ENCODE measurements at regions not wholly inside any gene's neighbourhood (a gene's known extent, or its start where the extent isn't known, plus 50 kb on each side); places are given as distances from the start of the nearest gene placed in this dataset.

- no peak for DNase-seq
Measured at GRCh38 chr6:22821664-22822320, 252.4 kb downstream of the HDGFL1 start.

DNA sequence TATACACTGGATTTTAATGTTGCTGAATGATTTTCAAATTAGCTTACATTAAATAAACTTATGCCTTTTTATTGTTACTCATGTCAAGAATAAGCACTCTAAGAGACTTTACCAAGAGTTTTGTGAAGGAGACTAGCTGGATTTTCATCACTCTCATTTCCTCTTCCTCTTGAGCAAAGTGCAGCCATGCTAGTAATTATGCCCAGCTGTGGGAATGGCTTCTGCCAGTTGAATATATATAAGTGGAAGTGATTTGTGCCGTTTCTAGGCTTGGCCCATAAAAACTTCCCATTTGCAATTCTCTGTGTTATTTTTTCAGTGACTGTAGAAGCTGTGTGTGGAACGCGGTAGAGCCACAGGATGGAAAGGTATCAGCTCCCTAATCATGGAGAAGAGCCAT, 255.8 kb downstream of the HDGFL1 start:
- DNase-seq: no peak

DNA sequence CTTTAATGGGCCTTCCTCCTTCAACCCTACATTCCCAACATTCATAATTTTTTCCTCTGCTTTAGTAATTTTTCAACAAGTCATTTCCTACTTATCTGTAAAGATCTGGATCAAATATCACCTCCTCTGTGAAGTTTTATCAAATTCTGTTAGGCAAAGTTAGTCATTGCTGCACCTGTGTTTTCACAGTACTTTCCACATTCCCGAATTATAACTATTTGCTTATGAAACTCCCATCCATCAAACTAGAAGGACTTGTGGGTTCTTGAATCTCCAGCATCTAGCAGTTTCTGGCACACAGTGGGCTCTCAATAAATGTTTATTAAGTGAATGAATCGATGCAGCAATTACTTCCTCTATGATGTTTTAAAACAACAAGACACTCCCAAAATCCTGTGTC, 257.6 kb downstream of the HDGFL1 start:
- DNase-seq: peak; percentile 29

GRCh38 chr6:22827760-22828159, 258.4 kb downstream of the HDGFL1 start:
- DNase-seq: no peak

- peak; percentile 97 for DNase-seq
Measured at GRCh38 chr6:22828179-22829062, 259.1 kb downstream of the HDGFL1 start.

GRCh38 chr6:22829070-22829469, 259.7 kb downstream of the HDGFL1 start:
- DNase-seq: no peak

DNA sequence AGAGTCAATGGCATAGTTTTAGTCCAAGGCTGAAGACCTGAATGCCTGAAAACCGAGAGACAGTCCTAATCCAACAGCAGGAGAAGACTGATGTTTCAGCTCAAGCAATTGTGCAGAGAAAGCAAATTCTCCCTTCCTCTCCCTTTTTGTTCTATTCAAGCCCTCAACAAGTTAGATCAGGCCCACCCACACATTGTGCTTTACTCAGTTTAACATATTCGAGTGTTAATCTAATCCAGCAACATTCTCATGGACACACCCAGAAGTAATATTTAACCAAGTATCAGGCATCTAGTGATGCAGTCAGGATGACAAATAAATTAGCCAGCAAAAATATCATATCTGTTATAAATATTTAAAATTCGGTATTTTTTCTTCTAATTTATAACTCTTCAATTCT, 261.1 kb downstream of the HDGFL1 start:
- DNase-seq: no peak

DNA sequence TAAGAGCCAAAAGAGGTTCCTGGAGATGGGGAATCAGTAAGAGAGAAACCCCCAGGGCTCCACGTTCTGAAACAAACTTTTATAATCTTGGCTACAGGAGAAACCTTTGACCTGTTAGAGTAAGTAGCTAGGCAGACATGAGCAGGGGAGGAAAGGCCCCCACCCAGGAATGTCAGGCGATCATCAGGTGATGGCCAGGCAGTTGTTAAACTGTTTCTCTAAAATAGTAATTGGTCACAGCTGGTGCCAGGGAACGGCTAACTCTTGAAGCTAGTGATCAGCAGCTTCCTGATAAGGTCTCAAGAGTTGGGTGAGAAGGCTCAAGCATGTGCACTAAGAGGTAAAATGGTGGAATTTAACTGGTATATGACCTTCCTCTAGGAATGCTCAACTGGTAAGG, 263.8 kb downstream of the HDGFL1 start:
- no peak for DNase-seq

- DNase-seq: peak; percentile 6
Measured at GRCh38 chr6:22838345-22838744, 269.0 kb downstream of the HDGFL1 start.

DNA sequence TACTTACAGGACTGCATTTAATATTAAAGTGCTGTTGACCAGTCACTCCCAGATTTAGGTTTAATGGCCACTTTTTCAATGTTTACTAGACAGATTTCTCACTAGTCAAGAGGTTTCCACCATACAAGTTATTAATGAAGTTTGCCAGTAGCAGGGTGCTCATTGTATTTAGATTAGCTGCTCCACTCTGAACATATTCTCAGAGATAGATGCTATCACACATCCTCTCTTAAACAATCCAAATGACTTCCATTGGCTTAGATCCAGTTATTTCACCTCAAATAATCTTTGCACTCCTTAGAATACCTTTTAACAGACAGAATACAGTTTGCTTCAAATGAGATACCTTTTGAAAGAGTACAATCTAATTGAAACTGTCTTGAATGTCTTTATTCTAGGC, 276.1 kb downstream of the HDGFL1 start:
- peak; percentile 65 for DNase-seq

DNA sequence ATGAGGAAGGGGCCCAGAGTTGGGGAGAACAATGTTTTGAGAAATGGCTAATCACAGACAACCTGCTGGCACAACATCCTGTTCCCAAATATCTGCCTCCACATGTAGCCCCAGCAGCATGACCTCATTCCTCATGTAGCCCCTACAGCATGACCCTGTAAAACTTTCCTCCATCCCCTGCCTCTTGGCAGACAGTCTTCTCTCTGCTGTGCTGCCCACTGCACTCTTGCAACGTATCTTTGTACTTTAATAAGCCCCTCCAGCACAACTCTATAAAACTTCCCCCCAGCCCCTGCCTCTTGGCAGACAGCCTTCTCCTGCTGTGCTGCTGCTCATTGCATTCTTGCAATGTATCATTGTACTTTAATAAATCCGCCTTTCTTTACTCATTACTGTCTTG, 278.8 kb downstream of the HDGFL1 start:
- DNase-seq: no peak

DNA sequence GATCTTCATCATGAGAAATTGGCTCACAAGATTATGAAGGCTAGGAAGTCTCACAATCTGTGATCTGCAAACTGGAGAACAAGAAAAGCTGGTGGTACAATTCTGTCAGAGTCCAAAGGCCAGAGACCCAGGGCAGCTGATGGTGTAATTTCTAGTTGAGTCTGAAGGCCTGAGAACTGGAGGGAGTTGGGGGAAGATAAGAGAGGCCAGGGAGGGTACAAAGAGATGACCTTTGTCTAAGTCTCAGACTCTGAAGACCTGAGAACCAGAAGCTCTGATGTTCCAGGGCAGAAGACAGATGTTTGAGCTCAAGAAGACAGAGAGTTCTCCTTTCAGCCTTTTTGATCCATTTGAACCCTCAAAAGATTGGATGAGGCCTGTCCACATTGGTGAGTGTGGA, 280.6 kb downstream of the HDGFL1 start:
- no peak for DNase-seq

DNA sequence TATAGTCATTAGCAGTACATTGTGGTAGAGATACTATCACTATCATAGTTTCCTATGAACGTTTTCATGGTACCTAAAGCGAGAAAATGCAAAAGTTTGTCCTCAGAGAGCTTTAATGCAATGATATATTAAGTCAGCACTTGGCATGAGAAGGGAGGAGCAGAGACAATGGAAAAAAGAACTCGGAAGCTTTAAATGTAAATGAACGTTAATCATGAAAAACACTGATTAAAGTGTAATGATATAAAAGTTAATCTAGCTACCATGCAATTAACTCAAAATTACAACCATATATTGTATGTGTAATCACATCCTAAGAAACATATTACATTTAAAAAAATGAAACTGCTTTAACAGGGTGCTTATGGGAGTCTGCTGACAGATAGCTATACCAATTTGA, 282.7 kb downstream of the HDGFL1 start:
- DNase-seq: no peak

DNA sequence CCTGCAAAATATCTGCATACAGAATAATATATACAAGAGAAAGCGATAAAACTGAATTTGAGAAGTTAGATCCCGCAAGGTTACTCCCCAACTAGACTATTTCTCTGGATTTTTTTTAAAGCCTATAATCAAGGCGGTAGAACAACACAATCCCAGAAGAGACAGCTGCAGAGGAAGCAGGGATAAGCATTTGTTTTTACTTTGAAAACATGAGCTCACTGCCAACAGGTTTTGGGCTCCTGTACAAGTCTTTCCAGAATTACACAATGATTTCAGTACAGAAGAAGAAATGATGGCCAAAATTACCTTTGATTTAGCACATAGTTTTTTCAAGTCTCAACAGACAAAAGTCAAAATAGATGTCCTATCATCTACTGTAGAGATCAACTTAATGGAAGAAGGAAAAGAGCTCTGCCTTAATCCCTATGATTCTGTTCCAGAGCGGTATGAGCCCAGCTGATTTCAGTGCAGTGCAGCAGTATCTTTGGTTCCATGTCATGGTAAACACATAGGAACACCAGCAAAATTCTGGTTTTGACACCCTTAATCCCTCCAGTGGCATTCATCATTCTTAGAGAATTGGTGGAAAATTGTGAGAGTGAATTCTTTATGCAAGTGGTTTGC, 304.3 kb downstream of the HDGFL1 start:
- peak; percentile 55 for DNase-seq

GRCh38 chr6:22875845-22876244, 306.5 kb downstream of the HDGFL1 start:
- no peak for DNase-seq

GRCh38 chr6:22878324-22878701, 308.9 kb downstream of the HDGFL1 start:
- no peak for DNase-seq

DNA sequence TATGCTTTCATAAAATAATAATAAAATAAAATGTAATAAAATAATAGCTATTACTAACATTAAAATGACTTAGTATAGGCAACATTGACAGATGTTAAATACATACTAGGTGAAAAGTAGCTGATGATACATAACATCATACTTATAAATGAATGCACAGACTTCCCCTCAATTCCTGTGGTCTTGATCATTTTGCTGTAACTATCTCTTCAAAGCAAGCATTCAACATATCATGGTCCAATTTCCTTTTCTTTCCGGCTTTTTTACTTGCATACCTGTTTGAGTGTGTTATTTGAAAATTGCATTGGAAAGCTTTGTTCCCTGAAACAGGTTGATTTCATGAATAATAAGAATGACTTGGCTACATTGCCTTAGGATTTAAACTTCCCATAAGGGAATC, 309.3 kb downstream of the HDGFL1 start:
- DNase-seq: no peak

DNA sequence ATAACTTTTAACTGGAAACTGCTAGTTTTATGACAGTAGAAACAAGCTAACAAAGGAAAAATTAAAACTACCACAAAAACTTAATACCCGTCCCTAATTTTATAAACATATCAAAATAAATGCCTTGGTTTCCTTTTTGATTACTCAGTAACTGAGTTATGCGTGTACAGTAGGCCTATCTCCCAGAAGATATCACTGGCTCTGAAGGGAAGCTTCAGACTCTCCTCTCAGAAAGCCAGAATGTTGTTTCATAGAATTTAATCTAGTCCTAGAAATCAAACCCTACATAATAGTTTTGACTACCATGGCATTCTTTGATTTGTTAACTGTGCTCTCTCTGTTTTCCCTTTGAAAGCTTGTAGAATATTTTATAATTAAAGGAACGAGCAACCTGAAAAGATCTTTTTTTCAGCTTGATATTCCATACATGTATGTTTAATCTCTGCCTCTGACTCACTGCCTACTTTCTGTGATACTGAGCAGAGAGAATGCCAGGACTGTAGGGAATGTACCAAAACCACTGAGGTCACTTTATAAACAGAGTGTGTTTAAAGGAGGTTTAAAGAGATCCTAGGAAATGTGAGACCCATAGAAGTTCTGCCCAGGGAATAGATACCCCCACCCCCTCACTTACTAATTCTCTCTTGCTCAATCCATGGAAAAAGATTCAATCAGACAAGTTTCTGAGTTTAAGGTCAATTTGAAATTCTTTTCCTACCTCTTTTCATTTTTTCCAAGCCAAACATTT, 311.5 kb downstream of the HDGFL1 start:
- peak; percentile 83 for DNase-seq

GRCh38 chr6:22882581-22882980, 313.2 kb downstream of the HDGFL1 start:
- peak; percentile 26 for DNase-seq

DNA sequence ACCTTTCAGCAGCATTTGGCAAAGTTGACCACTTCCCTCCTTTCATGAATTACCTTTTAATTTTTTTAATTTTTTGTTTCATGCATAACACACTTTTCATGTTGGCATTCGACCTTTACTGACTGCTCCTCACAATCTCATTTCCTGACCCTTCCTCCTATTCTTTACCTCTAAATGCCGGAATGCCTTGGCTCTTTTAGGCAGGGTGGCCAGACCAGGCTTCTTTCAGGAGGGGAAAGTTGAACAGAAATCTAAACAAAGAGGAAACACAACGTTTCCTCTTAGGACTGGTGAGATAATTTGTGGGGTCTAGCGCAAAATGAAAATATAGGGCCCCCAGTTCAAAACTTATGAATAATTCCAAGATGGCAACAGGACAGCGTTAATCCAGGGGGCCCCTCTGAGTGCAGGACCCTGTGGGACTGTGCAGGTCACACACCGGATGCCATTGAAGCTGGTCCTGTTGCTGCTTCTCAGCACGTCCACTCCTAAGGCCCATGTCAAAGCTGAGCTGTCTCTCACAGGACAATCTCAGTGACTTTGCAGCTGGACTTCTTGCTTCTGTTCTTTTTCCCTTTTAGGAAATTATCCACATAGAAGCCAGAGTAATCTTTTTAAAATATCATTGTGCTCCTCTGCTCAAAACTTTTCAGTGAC, 313.8 kb downstream of the HDGFL1 start:
- peak; percentile 49 for DNase-seq

GRCh38 chr6:22884456-22884855, 315.1 kb downstream of the HDGFL1 start:
- peak; percentile 94 for DNase-seq
